NCI-H510A treated with DMSO at 0.1 percent for 48 hours (cell line): ENCODE measurements at regions not wholly inside any gene's neighbourhood (a gene's known extent, or its start where the extent isn't known, plus 50 kb on each side); places are given as distances from the start of the nearest gene placed in this dataset.

Experiments
- DNase-seq: peaks from one replicate; lab custom pipeline; 2025; lab: John Stamatoyannopoulos, UW

GRCh38 chrX:39296472-39296871 is 495.2 kb downstream of the MID1IP1 start:
- no peak for DNase-seq

GRCh38 chrX:39298821-39299220 is 497.6 kb downstream of the MID1IP1 start:
- no peak for DNase-seq

- no peak for DNase-seq
Observed at GRCh38 chrX:39299615-39300014, 498.4 kb downstream of the MID1IP1 start.

DNA sequence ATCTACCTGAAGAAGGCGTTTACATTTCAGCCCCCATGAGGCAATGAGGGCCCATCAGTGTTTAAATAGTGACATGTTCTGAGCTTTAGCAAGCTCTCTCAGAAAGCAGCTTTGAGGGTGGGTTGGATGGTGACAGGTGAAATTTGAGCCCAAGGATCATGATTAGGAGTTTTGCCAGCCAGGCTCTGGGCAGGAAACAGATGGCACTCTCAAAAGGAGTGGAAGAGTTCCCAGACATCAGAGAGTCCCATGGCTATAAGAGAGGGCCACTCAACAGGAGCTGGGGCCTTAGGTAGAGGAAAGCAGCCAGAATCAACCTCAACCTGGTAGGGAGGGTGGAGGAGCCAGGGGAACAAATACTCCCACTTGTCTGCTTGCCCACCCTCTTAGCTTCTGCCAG is 499.8 kb downstream of the MID1IP1 start:
- peak; percentile 80 for DNase-seq

DNA sequence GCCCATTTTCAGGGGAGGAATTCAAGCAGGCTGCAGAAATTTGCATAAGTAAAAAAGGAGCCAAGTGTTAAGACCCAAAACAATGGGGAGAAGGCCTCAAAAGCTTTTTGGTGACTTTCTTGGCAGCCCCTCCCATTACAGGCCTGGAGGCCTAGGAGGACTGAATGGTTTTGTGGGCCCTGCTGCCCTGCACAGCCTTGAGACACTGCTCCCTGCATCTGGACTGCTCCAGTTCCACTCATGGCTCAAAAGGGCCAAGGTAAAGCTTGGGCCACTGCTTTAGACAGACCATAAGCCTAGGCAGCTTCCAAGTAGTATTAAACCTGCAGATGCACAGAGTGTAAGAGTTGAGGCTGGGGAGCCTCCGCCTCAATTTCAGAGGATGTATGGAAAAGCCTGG is 501.6 kb downstream of the MID1IP1 start:
- DNase-seq = no peak

- DNase-seq = no peak
Observed at GRCh38 chrX:39304746-39305145, 503.5 kb downstream of the MID1IP1 start.

GRCh38 chrX:39307488-39307887 is 506.2 kb downstream of the MID1IP1 start:
- DNase-seq = no peak

GRCh38 chrX:39308126-39308525 is 506.9 kb downstream of the MID1IP1 start:
- no peak for DNase-seq

DNA sequence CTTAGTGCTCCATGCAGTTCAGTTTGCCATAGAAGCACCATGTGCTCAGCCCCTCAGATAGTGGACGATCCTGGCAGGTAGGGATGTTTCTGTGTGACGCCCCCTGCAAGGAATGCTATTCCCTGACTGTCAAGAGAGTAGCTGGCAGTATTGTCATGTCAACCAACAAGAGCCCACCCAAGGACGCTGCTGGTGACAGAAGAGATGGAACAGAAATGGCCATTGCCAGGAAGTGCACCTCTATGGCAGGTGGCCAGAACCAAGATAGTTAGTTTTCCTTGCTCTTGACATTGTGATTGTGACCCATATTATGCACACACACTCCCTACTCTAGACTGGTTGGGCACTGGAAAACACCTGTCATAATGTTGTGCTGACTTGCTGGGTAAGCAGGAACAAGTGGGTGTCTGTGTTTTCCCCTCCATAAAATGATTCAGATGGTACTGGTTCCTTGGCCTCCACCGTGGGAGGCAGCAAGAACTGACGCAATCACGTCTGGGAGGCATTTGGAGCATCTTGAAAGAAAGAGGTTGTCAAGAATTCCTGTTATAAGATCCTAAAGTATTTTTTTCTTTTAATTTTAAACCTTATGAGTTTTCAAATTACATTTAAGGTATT is 507.9 kb downstream of the MID1IP1 start:
- DNase-seq = peak; percentile 75

DNA sequence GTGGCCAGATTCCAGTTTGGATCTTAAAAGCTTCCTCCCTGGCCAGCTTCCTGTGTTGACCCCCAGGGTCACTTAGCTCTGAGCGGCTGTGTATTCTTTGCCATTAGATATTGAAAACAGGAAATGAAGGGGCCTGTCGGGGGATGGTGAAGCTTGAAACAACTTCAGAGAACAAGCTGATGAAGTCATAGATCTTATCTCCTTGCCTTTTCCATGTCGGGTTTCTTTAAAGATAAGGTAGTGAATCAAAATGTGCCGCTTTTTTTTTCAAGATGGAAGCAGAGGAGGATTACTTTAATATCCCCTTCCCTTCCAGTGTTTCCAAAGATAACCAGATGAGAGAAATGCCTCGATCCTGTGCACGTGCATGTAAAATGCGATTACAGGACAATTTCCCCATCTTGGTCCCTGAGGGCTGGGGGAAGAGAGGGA is 508.5 kb downstream of the MID1IP1 start:
- DNase-seq = peak; percentile 21

GRCh38 chrX:39310891-39311290 is 509.6 kb downstream of the MID1IP1 start:
- peak; percentile 14 for DNase-seq

DNA sequence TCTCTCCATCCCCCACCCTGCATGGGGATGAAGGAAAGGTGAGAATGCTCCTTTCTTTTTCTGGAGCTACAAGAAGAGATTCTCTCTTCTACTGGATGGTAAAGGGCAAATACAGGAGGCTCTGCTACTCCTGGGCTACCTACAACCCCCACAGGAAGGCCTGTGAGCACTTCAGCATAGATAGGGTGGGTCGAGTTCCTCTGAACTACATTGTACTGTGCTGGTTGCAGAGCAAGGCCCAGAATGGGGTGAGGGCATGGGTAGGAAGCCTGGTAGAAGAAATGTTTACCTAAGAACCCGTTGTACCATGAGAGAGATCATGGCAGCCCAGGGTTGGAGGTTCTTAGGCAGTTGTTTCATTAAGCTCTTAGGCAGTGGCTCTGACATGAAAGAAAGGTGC is 510.4 kb downstream of the MID1IP1 start:
- peak; percentile 28 for DNase-seq

DNA sequence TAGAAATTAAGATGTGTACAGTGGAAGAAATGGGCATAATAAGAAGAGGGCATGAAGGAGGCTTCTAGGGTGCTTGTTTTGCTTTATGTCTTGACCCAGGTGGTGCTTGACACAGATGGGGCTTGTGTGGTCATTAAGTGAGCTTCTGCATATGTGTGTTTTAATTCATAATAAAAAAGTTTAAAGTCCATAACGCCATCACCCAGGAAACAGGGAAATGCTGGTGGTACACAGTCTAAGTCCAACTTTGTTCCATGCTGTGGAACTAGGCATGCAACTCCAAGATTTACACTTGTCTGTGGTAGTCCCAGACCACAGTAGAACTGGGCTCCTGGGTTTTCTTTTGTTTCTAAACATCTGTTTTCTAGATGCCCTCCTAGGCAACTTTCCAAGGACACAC is 511.9 kb downstream of the MID1IP1 start:
- DNase-seq = no peak

GRCh38 chrX:39318506-39319343 is 517.5 kb downstream of the MID1IP1 start:
- DNase-seq = no peak

- DNase-seq = peak; percentile 8
Observed at GRCh38 chrX:39320165-39320564, 518.9 kb downstream of the MID1IP1 start.

DNA sequence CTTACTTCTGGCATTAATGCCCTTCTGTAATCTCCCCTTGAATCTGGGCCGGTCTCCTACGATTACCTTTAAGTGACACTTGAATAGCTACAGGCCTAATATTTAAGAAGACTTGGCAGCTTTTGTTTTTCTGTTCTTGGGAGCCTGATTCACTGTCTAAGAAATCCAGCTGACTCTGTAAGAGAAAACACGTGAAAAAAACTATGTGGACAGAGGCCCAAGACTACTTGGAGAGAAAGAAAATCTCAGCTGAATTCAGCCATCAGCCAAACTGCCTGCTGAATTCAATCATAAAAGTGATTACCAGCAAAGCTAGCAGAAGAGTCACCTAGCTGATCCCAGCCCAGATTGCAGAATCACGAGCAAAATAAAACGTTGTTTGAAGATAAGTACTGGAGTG is 521.2 kb downstream of the MID1IP1 start:
- DNase-seq = no peak

- DNase-seq = no peak
Observed at GRCh38 chrX:39324233-39324930, 523.1 kb downstream of the MID1IP1 start.

- no peak for DNase-seq
Observed at GRCh38 chrX:39327255-39327654, 526.0 kb downstream of the MID1IP1 start.

DNA sequence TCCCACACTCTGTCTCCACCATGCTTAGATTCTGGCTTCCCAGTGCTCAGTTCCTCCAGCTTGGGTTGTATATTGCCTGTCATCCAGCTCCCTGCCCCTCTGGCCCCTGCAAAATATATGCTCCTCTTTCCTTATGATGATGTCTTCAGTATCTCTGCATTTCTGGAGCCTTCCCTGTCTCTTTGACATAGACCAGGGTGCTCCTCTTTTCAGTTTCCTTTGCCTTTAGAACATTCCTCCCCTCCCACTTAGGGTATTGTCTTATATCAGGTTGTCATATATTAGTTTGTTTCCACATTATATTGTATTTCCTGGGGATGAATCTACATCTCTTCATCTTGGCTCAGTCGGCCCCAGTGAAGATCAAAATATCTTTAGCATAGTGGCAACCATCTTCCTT is 526.4 kb downstream of the MID1IP1 start:
- no peak for DNase-seq

- DNase-seq = no peak
Observed at GRCh38 chrX:39328661-39329060, 527.4 kb downstream of the MID1IP1 start.

DNA sequence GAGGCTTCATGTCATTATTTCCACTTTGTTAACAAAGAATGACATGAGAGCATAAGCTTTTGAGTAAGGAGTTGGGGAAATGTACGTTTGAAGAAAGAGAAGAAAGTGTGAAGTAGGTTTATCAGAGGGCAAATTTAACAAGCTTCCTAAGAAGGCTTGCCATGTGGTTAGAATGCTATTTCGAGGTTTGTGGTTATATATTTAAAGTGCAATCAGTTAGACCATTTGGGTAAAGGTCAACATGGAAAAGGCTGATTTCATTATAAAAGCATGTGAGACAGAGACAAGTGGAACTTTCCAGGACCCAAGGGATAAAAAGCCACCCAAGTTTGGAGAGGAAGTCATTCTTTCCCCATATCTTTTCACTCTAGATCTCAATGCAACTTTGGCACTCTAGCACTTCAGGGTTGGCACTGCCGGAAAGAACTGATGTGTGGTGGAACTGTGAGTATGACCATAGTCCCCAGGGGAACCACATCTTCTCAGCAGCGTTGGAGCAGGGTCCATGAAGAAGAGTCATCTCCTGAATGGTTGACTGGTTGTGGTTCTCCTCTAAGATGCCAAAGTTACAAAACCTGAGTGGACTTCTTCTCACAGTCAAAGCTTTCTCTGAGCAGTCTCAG is 529.9 kb downstream of the MID1IP1 start:
- DNase-seq = no peak

GRCh38 chrX:39333451-39333850 is 532.2 kb downstream of the MID1IP1 start:
- no peak for DNase-seq
